Large intestine (tissue), 3 donors: ENCODE measurements at regions not wholly inside any gene's neighbourhood (a gene's known extent, or its start where the extent isn't known, plus 50 kb on each side); places are given as distances from the start of the nearest gene placed in this dataset.

Experiments
- DNase-seq, 2 donors: peaks; one replicate each; pipeline versions ENCODE4 v3.0.0 to v3.0.0-alpha.2; 2013
- H3K27ac ChIP-seq: one replicate; pipeline ENCODE4 v1.5.1; 2013; ENCODE audit warnings: low read length
- H3K27me3 ChIP-seq: 2 replicates; pipeline ENCODE4 v1.6.1; 2013; ENCODE audit warnings: low read length; ENCODE audit not compliant: control insufficient read depth, insufficient read depth
- H3K36me3 ChIP-seq: 2 replicates; pipeline ENCODE4 v1.6.1; 2013; ENCODE audit warnings: low read length; ENCODE audit not compliant: control insufficient read depth, insufficient read depth
- H3K4me1 ChIP-seq: one replicate; pipeline ENCODE4 v1.6.1; 2013; ENCODE audit warnings: low read length; ENCODE audit not compliant: control insufficient read depth, insufficient read depth
- H3K4me3 ChIP-seq: one replicate; pipeline ENCODE4 v1.5.1; 2013; ENCODE audit warnings: low read length
- H3K9me3 ChIP-seq: one replicate; pipeline ENCODE4 v1.6.1; 2013; ENCODE audit warnings: mild to moderate bottlenecking, low read depth, low read length, moderate library complexity; ENCODE audit not compliant: control insufficient read depth
- WGBS: methylation state at CpG from one replicate; pipeline ENCODE4 v1.1.5; 2013; ENCODE audit warnings: low lambda C conversion rate; ENCODE audit not compliant: insufficient coverage; 5-methylcytosine and 5-hydroxymethylcytosine counted together

DNA sequence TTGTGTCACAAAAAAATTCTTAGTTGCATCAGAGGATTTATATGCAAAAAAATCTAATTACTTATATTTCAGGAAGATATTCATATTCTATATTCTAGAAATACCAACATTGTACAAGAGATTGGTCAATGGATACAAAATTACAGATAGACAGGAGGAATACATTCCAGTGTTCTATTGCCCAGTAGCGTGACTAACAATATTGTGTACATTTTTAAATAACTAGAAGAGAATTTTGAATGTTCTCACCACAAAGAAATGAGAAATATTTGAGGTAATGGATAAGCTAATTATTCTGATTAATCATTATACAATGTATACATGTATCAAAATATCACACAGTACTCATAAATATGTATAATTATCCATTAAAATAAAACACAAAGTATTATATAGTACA, 253.3 kb downstream of the IPMK start:
- no peaks in the 10 kb centered on the region for H3K9me3 ChIP-seq
- no peaks in the 10 kb centered on the region for H3K36me3 ChIP-seq
- H3K4me3 ChIP-seq = no peak overlapping the region
- H3K27me3 ChIP-seq = no peaks in the 10 kb centered on the region
- H3K27ac ChIP-seq = no peak overlapping the region
- no peak for DNase-seq
- 83% methylated on average over 1 of the region's 1 CpG for WGBS
- no peaks in the 10 kb centered on the region for H3K4me1 ChIP-seq

DNA sequence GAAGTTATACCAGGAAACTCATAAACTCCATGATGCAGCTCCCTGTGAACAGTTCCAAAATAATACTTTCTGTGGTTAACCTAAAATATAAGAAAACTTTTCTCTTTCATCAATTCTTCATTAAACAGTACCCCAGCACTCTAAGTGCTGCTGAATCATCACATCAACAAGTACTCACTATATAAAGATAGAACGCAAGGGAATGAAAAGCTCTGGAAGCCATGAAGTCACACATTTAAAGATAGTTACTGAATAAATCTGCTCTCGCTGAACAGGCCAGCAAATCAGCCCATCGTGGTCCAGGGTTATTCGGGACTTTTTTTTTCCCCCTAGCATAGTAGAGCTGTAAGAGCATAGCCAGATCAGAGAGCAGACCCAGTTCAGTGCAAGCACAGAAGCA, 254.3 kb downstream of the IPMK start:
- Histone ChIP-seq H3K4me1 (no peaks in the 10 kb centered on the region), H3K27ac (no peak overlapping the region), H3K4me3 (no peak overlapping the region), H3K27me3 (no peaks in the 10 kb centered on the region), H3K36me3 (no peaks in the 10 kb centered on the region), H3K9me3 (no peaks in the 10 kb centered on the region)
- WGBS = no CpG with 5 or more reads among the region's 4 CpGs
- no peak for DNase-seq

DNA sequence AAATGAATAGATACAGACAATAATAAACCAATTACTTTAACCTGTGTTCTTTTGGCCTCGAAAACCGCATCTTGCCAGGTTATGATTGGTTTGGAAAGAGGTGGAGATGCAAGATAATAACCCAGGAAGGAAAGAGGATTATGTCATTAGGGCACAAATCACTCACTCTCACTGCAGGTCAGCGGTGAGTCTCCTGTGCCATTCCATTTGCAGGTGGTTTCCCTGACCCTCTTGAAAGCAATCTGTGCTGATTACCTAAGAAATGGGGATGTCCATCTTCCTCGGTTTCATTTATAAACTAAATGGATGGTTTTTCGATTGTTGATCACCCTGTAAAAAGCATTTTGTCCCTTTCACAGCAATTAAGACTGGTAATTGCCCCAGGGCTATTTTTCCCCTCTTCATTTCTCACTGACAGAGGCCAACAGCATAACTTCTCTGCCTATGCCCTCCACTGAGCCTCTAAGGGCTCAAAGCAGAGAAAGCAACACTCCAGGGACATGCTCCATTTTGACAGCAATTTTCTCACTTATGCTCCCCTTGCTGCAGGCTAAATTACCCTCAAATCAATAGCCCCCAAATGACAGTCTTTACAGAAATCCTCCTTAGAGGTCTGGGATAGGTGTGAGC, 257.5 kb downstream of the IPMK start:
- 78% methylated on average over 2 of the region's 5 CpGs for WGBS

GRCh38 chr10:58003945-58004344, 263.7 kb downstream of the IPMK start:
- no peaks in the 10 kb centered on the region for H3K4me1 ChIP-seq
- no peaks in the 10 kb centered on the region for H3K36me3 ChIP-seq
- no peak overlapping the region for H3K4me3 ChIP-seq
- H3K27ac ChIP-seq = no peak overlapping the region
- WGBS = no CpG with 5 or more reads among the region's 2 CpGs
- H3K27me3 ChIP-seq = peaks cover 2% of the 10 kb centered on the region
- no peaks in the 10 kb centered on the region for H3K9me3 ChIP-seq
- DNase-seq = no peak

More for the DNA sequence above, 257.5 kb downstream of the IPMK start:
- no peak overlapping the region for H3K27ac ChIP-seq
- H3K4me1 ChIP-seq = no peaks in the 10 kb centered on the region
- H3K4me3 ChIP-seq = no peak overlapping the region
- no peak for DNase-seq
- H3K36me3 ChIP-seq = no peaks in the 10 kb centered on the region
- no peaks in the 10 kb centered on the region for H3K9me3 ChIP-seq
- no peaks in the 10 kb centered on the region for H3K27me3 ChIP-seq

DNA sequence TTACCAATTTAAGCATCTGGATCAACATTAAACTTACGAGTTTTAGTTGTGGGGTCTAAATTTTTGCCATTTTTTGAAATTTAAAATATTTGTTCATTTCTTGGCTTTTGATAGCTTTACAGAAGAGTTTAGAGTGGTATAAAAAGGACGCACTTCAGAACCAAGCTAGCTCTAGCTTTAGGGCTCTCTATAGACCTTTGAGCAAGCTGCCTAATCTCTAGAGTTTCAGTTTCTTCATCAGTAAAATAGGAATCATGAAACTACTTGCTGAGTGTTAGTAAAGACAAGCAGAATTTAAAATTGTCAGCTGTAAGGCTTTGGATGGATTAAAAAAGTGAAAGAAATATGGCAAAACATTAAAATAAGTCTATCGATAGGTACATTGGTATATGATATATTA, 266.5 kb downstream of the IPMK start:
- Histone ChIP-seq H3K4me3 (no peak overlapping the region), H3K9me3 (no peaks in the 10 kb centered on the region), H3K4me1 (no peaks in the 10 kb centered on the region), H3K36me3 (no peaks in the 10 kb centered on the region), H3K27ac (no peak overlapping the region), H3K27me3 (peaks cover 2% of the 10 kb centered on the region)
- no peak for DNase-seq
- WGBS = 93% methylated on average over 2 of the region's 3 CpGs

DNA sequence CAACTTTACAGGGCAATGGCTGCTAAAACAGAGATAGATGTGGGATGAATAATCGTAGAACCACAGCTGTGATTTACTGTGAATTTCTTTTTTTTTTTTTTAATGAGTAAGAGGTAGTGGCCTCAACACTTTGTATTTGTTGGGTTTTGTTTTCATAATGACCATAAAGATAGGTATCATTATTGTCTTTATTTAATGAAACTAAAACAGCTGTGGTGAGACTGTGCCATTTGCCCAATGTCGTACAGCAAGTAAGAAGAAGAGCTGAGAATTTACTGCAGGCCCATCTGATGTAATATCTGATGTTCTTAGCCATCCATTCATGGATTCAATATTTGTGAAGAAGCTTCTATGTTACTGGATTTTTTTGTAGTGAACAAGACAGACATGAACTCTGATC, 271.2 kb downstream of the IPMK start:
- Histone ChIP-seq H3K27ac (no peak overlapping the region), H3K36me3 (no peaks in the 10 kb centered on the region), H3K4me1 (no peaks in the 10 kb centered on the region), H3K4me3 (no peak overlapping the region), H3K9me3 (no peaks in the 10 kb centered on the region), H3K27me3 (no peaks in the 10 kb centered on the region)
- DNase-seq = no peak
- no CpG with 5 or more reads among the region's 2 CpGs for WGBS

- no peaks in the 10 kb centered on the region for H3K27me3 ChIP-seq
- H3K36me3 ChIP-seq = no peaks in the 10 kb centered on the region
- no peak overlapping the region for H3K4me3 ChIP-seq
- H3K27ac ChIP-seq = no peak overlapping the region
- 89% methylated on average over 1 of the region's 4 CpGs for WGBS
- no peak for DNase-seq
- no peaks in the 10 kb centered on the region for H3K9me3 ChIP-seq
- H3K4me1 ChIP-seq = no peaks in the 10 kb centered on the region
These were observed 274.4 kb downstream of the IPMK start for GRCh38 chr10:57993302-57993701.

DNA sequence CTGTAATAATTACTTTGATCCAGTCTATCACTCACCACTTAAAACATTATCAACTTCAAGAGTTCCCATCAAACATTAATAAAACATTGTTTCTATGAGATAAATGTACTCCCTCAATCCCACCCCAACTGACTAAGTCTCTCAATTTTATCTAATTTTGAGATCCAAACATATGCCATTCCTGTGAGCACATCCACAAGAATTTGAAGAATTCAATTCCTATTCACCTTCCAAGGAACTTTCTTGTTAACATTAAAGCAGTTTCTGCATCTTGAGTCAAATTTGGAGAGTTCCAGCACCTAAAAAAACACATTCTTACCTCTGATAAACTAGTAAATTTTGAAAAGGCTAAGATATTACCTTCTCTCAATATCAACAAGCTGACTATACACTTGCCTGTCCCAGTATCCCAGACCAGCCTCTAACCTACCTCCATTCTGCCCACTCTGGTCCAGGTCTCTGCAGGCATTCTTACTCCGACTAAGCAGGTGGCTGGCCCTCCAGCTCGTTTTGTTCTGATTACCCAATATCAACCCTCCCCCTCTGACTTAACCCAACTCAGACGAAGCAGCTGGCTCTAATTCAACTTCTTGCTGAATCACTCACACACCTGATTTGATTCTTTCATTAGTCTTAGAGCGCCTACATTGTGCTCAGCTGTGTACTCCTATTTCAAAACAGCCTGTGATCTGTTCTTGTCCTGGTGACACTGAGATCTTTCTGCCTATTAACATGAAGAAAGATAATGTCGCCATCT, 275.2 kb downstream of the IPMK start:
- H3K27me3 ChIP-seq = no peaks in the 10 kb centered on the region
- H3K4me1 ChIP-seq = no peaks in the 10 kb centered on the region
- 20% methylated on average over 2 of the region's 5 CpGs for WGBS
- no peaks in the 10 kb centered on the region for H3K36me3 ChIP-seq
- no peak overlapping the region for H3K27ac ChIP-seq
- H3K9me3 ChIP-seq = no peaks in the 10 kb centered on the region
- H3K4me3 ChIP-seq = no peak overlapping the region
- no peak for DNase-seq

DNA sequence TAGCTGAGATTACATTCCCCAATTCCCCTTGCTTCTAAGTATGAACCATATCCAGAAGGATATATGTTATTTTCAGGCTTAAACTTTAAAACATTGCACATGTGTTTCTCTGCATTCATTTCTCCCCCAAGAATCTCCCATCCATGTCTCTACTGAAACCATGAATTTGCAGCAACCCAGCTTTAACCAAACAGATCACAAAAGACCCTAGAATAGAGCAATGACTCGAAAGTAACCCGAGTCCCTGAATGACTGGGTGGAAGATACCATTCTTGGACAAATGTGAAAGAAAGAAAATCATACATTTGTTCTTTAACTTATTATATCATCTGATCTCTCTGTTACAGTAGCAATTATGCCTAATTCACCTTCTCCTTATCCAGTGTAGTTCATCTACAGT, 278.7 kb downstream of the IPMK start:
- no CpG with 5 or more reads among the region's 2 CpGs for WGBS
- Histone ChIP-seq H3K9me3 (no peaks in the 10 kb centered on the region), H3K27ac (no peak overlapping the region), H3K4me1 (no peaks in the 10 kb centered on the region), H3K36me3 (no peaks in the 10 kb centered on the region), H3K4me3 (no peak overlapping the region), H3K27me3 (no peaks in the 10 kb centered on the region)
- no peak for DNase-seq

GRCh38 chr10:57987055-57987721, 280.5 kb downstream of the IPMK start:
- no CpG with 5 or more reads among the region's 6 CpGs for WGBS

More at GRCh38 chr10:57987055-57987721, 280.5 kb downstream of the IPMK start:
- Histone ChIP-seq H3K27ac (no peak overlapping the region), H3K36me3 (no peaks in the 10 kb centered on the region), H3K27me3 (no peaks in the 10 kb centered on the region), H3K4me3 (no peak overlapping the region), H3K9me3 (no peaks in the 10 kb centered on the region), H3K4me1 (no peaks in the 10 kb centered on the region)
- no peak for DNase-seq
